GM19193 (cell line): ENCODE measurements at regions not wholly inside any gene's neighbourhood (a gene's known extent, or its start where the extent isn't known, plus 50 kb on each side); places are given as distances from the start of the nearest gene placed in this dataset.

Source experiments
- POLR2A ChIP-seq: IDR thresholded peaks from 4 replicates; pipeline ENCODE4 v1.6.1; 2011; ENCODE audit not compliant: insufficient read depth, insufficient read length; ENCODE audit errors: extremely low read depth

- no peak for TF ChIP-seq POLR2A
Observed at GRCh38 chr5:173771725-173772383, 116.3 kb upstream of the CPEB4 start.

GRCh38 chr5:173772384-173773059, 115.6 kb upstream of the CPEB4 start:
- TF ChIP-seq POLR2A, result no peak

- TF ChIP-seq POLR2A, result no peak
Observed at GRCh38 chr5:173774271-173774761, 113.8 kb upstream of the CPEB4 start.

GRCh38 chr5:173775261-173776197, 112.6 kb upstream of the CPEB4 start:
- TF ChIP-seq POLR2A, result no peak

GRCh38 chr5:173777149-173777548, 111.0 kb upstream of the CPEB4 start:
- no peak for TF ChIP-seq POLR2A

GRCh38 chr5:173777674-173778073, 110.5 kb upstream of the CPEB4 start:
- TF ChIP-seq POLR2A, result no peak

- no peak for TF ChIP-seq POLR2A
Observed at GRCh38 chr5:173778152-173778782, 109.9 kb upstream of the CPEB4 start.

- no peak for TF ChIP-seq POLR2A
Observed at GRCh38 chr5:173778784-173779304, 109.3 kb upstream of the CPEB4 start.

- no peak for TF ChIP-seq POLR2A
Observed at GRCh38 chr5:173780235-173781234, 107.6 kb upstream of the CPEB4 start.

- TF ChIP-seq POLR2A, result no peak
Observed at GRCh38 chr5:173781432-173781815, 106.7 kb upstream of the CPEB4 start.

GRCh38 chr5:173781816-173782670, 106.1 kb upstream of the CPEB4 start:
- no peak for TF ChIP-seq POLR2A

- no peak for TF ChIP-seq POLR2A
Observed at GRCh38 chr5:173782671-173783101, 105.5 kb upstream of the CPEB4 start.

- no peak for TF ChIP-seq POLR2A
Observed at GRCh38 chr5:173783371-173783770, 104.8 kb upstream of the CPEB4 start.

GRCh38 chr5:173785400-173785799, 102.7 kb upstream of the CPEB4 start:
- no peak for TF ChIP-seq POLR2A
